ENCODE measurements at regions not wholly inside any gene's neighbourhood (a gene's known extent, or its start where the extent isn't known, plus 50 kb on each side); places are given as distances from the start of the nearest gene placed in this dataset.

GRCh38 chr11:107276077-107276476 is 181.5 kb downstream of the CWF19L2 start:
- Mint-ChIP-seq H3K36me3 (ENCODE audit: low read depth) (peaks cover 2% of the 10 kb centered on the region), H3K4me3 (no peak overlapping the region), H3K27me3 (ENCODE audit: insufficient read depth) (no peaks in the 10 kb centered on the region), H3K27ac (no peak overlapping the region), H3K4me1 (peaks cover 1% of the 10 kb centered on the region), H3K9me3 (peaks cover 23% of the 10 kb centered on the region)
- no peaks in the 10 kb centered on the region for H3K9me3 ChIP-seq (ENCODE audit: control insufficient read depth, low read length)
- no peak overlapping the region for H3K4me3 ChIP-seq (ENCODE audit: low read length)
- H3K27ac ChIP-seq (ENCODE audit: low read depth, low read length) = no peak overlapping the region
- no peaks in the 10 kb centered on the region for H3K27me3 ChIP-seq (ENCODE audit: control insufficient read depth, insufficient read depth, low read length, poor library complexity, severe bottlenecking)
- no peak for TF ChIP-seq CTCF (conservative IDR thresholded peaks at IDR 0.05)
- 89 to 100% methylated on average over 2 of the region's 2 CpGs for WGBS, 2 experiments (ENCODE audit: insufficient coverage in 1 of 2, insufficient read length in 1 of 2)
- no peak for DNase-seq
- H3K36me3 ChIP-seq (ENCODE audit: control insufficient read depth, insufficient read depth, low read length) = no peaks in the 10 kb centered on the region
- H3K4me1 ChIP-seq (ENCODE audit: control insufficient read depth, insufficient read depth, low read length) = peaks cover 4% of the 10 kb centered on the region
- H3K9ac ChIP-seq (ENCODE audit: extremely low read depth, low read length, poor library complexity, severe bottlenecking) = no peak overlapping the region

- peaks cover 1% of the 10 kb centered on the region for H3K4me1 Mint-ChIP-seq
- no peak overlapping the region for H3K27ac Mint-ChIP-seq
- H3K9me3 Mint-ChIP-seq = peaks cover 22% of the 10 kb centered on the region
- no peak for TF ChIP-seq CTCF (conservative IDR thresholded peaks at IDR 0.05)
- H3K9me3 ChIP-seq (ENCODE audit: control insufficient read depth, low read length) = no peaks in the 10 kb centered on the region
- no peak overlapping the region for H3K9ac ChIP-seq (ENCODE audit: extremely low read depth, low read length, poor library complexity, severe bottlenecking)
- no peak overlapping the region for H3K4me3 Mint-ChIP-seq
- no peak overlapping the region for H3K27ac ChIP-seq (ENCODE audit: low read depth, low read length)
- no peaks in the 10 kb centered on the region for H3K36me3 ChIP-seq (ENCODE audit: control insufficient read depth, insufficient read depth, low read length)
- no peak for DNase-seq
- H3K4me3 ChIP-seq (ENCODE audit: low read length) = no peak overlapping the region
- peaks cover 2% of the 10 kb centered on the region for H3K36me3 Mint-ChIP-seq (ENCODE audit: low read depth)
- 92 to 100% methylated on average over 1 of the region's 1 CpG for WGBS, 2 experiments (ENCODE audit: insufficient coverage in 1 of 2, insufficient read length in 1 of 2)
- no peaks in the 10 kb centered on the region for H3K27me3 ChIP-seq (ENCODE audit: control insufficient read depth, insufficient read depth, low read length, poor library complexity, severe bottlenecking)
- H3K27me3 Mint-ChIP-seq (ENCODE audit: insufficient read depth) = no peaks in the 10 kb centered on the region
- H3K4me1 ChIP-seq (ENCODE audit: control insufficient read depth, insufficient read depth, low read length) = peaks cover 8% of the 10 kb centered on the region
These were observed 182.0 kb downstream of the CWF19L2 start for GRCh38 chr11:107275632-107276031.

- WGBS, 2 experiments (ENCODE audit: insufficient coverage in 1 of 2, insufficient read length in 1 of 2) = 90 to 96% methylated on average over 4 of the region's 4 CpGs
- no peak for TF ChIP-seq CTCF (conservative IDR thresholded peaks at IDR 0.05)
- Histone ChIP-seq H3K27ac (ENCODE audit: low read depth, low read length) (no peak overlapping the region), H3K9me3 (ENCODE audit: control insufficient read depth, low read length) (no peaks in the 10 kb centered on the region), H3K27me3 (ENCODE audit: control insufficient read depth, insufficient read depth, low read length, poor library complexity, severe bottlenecking) (no peaks in the 10 kb centered on the region), H3K36me3 (ENCODE audit: control insufficient read depth, insufficient read depth, low read length) (no peaks in the 10 kb centered on the region), H3K4me1 (ENCODE audit: control insufficient read depth, insufficient read depth, low read length) (peaks cover 9% of the 10 kb centered on the region), H3K4me3 (ENCODE audit: low read length) (no peak overlapping the region), H3K9ac (ENCODE audit: extremely low read depth, low read length, poor library complexity, severe bottlenecking) (no peak overlapping the region)
- H3K9me3 Mint-ChIP-seq = peaks cover 18% of the 10 kb centered on the region
- H3K36me3 Mint-ChIP-seq (ENCODE audit: low read depth) = peaks cover 2% of the 10 kb centered on the region
- no peak overlapping the region for H3K4me3 Mint-ChIP-seq
- H3K4me1 Mint-ChIP-seq = peaks cover 3% of the 10 kb centered on the region
- no peaks in the 10 kb centered on the region for H3K27me3 Mint-ChIP-seq (ENCODE audit: insufficient read depth)
- DNase-seq = no peak
- no peak overlapping the region for H3K27ac Mint-ChIP-seq
These were observed 183.5 kb downstream of the CWF19L2 start for GRCh38 chr11:107274138-107274537.

All from endodermal cell (in vitro differentiated cells).